ENCODE measurements at regions not wholly inside any gene's neighbourhood (a gene's known extent, or its start where the extent isn't known, plus 50 kb on each side); places are given as distances from the start of the nearest gene placed in this dataset.

DNA sequence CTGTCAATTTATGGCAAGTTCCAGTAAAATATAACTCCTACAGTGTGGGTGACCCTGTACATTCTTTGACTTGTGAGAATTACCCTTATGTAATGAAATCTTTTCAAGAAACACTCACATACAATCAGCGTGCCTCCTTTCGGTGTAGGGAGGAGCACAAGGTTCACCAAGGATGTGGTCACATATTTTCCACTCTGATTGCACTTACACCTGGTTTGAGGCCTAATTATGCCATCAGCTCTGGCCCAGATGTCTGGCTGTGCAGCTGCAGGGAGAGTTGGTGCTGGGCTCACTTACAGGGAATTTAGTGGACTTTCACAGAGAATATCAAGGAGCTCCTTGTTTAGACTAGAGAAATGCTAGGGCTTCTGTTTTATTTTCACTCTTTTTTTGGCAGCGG is 146.0 kb upstream of the STEAP4 start:
- no peak for DNase-seq (ENCODE audit: low read depth)
- no peak overlapping the region for H3K4me3 ChIP-seq (ENCODE audit: low read length)
- TF ChIP-seq, protein P1, sequence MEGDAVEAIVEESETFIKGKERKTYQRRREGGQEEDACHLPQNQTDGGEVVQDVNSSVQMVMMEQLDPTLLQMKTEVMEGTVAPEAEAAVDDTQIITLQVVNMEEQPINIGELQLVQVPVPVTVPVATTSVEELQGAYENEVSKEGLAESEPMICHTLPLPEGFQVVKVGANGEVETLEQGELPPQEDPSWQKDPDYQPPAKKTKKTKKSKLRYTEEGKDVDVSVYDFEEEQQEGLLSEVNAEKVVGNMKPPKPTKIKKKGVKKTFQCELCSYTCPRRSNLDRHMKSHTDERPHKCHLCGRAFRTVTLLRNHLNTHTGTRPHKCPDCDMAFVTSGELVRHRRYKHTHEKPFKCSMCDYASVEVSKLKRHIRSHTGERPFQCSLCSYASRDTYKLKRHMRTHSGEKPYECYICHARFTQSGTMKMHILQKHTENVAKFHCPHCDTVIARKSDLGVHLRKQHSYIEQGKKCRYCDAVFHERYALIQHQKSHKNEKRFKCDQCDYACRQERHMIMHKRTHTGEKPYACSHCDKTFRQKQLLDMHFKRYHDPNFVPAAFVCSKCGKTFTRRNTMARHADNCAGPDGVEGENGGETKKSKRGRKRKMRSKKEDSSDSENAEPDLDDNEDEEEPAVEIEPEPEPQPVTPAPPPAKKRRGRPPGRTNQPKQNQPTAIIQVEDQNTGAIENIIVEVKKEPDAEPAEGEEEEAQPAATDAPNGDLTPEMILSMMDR (IDR thresholded peaks at IDR 0.05; ENCODE audit: insufficient read depth, low read depth, low read length, missing control alignments): no peak

DNA sequence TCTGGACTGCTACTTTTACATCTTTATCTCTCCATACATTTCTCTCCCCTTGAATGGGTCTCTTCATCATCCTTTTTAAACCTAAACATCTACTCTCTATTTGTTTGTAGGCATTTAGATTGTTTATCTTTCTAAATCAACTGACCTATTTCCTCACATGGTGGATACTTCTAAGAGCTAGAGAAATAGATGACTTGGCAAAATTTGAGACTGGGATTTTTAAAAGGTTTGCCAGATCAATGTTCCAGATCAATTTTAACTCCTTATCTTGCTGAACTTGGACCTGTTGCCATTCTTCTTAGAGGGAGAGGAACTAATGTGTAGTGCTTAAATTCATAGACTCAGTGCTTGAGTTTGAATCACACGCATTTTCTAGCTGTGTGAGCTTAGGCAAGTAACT is 144.2 kb upstream of the STEAP4 start:
- no peak overlapping the region for H3K4me3 ChIP-seq (ENCODE audit: low read length)
- TF ChIP-seq, protein P1 (IDR thresholded peaks at IDR 0.05; ENCODE audit: insufficient read depth, low read depth, low read length, missing control alignments): no peak
- no peak for DNase-seq (ENCODE audit: low read depth)

DNA sequence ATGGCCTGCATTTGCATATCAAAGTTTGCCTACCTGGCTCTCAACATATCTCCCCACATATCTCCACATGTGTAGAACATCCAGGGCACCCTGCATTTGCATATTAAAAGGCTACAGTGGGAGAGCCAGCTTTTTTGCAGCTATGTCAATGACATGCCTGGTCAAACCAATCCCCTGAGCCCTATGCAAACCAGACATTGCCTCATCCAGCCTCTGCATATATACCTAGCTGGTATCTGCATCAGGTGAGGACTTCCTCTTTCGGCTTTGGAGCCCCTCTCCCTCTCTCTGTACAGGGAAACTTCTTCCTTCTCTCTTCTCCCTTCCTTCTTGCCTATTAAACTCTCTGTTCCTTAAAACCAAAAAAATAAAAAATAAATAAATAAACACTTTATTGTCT is 142.7 kb upstream of the STEAP4 start:
- TF ChIP-seq, protein P1 (IDR thresholded peaks at IDR 0.05; ENCODE audit: insufficient read depth, low read depth, low read length, missing control alignments): no peak
- no peak for DNase-seq (ENCODE audit: low read depth)

DNA sequence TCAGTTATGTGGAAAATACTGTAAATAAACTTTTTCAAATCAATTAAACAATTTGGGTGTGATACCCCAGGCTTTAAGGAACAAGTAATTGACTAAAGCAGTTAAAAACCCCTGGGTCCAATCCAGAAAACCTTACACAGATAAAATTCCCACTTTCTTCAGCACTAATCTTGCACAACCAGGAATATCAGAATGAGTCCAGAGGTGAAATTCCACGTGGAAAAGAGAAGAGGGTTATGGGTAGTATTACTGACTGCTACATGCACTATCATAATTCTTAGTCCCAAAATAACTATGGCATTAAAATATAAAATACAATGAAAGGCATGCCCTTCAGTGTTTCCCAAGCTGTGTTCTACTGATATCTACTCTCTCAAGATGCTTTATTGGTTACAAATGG is 135.7 kb upstream of the STEAP4 start:
- TF ChIP-seq, protein P1 (IDR thresholded peaks at IDR 0.05; ENCODE audit: insufficient read depth, low read depth, low read length, missing control alignments): no peak

More for the DNA sequence above, 142.7 kb upstream of the STEAP4 start:
- H3K4me3 ChIP-seq (ENCODE audit: low read length): no peak overlapping the region

DNA sequence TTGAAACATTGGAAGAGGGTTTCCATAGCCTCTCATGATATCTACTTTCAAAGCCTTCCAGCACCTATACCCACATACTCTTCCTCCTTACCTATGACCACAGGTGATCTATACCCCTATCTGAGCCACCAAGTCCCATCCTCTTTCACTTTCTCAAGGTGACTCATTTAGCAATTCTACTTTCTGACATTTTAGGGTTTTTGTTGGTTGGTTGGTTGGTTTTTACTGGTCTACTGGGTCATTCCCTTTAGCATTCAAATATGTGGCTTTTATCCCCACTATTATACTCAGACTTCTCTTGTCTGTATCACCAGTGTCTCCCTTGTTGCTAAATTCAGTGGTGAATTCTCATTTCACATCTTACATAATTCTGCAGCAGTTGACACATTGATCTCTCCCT is 130.4 kb upstream of the STEAP4 start:
- TF ChIP-seq, protein P1 (IDR thresholded peaks at IDR 0.05; ENCODE audit: insufficient read depth, low read depth, low read length, missing control alignments): no peak
- no peak overlapping the region for H3K4me3 ChIP-seq (ENCODE audit: low read length)
- no peak for DNase-seq (ENCODE audit: low read depth)

More for the DNA sequence above, 135.7 kb upstream of the STEAP4 start:
- H3K4me3 ChIP-seq (ENCODE audit: low read length): no peak overlapping the region
- no peak for DNase-seq (ENCODE audit: low read depth)

DNA sequence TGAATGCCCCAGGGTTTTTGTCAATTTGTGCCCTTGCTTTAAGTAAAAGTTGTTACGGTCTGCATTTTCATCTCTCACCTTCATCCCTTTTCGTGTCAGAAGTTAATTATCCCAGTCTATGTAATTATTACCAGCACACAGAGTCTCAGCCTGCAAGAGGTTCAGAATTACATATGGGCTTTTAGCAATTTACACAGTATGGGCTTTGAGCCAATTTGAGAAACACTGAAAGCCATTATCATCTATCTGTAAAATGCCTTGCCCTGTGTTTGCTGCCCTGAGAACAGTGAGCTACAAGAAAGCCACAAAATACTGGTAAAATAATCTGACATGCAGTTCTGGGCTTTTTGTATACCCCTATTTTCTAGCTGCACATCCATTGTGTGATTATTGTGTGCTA is 125.6 kb upstream of the STEAP4 start:
- no peak overlapping the region for H3K4me3 ChIP-seq (ENCODE audit: low read length)
- no peak for DNase-seq (ENCODE audit: low read depth)
- TF ChIP-seq, protein P1 (IDR thresholded peaks at IDR 0.05; ENCODE audit: insufficient read depth, low read depth, low read length, missing control alignments): no peak

DNA sequence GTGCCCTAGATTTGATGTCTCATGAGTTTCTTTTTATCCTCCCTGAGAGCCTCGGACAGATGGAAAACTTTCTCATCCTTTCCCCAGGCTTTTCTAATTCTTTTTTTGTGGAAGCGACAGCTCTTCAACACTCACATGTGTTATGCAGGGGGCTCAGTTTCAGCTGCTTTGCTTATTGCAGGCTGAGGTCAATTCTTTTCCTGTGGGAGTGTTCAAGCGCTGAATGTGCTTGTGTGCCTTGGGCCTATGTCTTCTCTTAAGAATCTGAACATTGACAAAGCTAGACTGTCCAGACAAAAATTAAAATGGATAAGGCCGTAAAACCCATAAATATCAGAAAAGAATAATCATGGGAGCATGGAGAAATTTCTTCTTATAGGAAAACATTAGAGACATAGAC is 125.2 kb upstream of the STEAP4 start:
- no peak for DNase-seq (ENCODE audit: low read depth)
- H3K4me3 ChIP-seq (ENCODE audit: low read length): no peak overlapping the region
- TF ChIP-seq, protein P1 (IDR thresholded peaks at IDR 0.05; ENCODE audit: insufficient read depth, low read depth, low read length, missing control alignments): no peak

Data from epithelial cell of esophagus (primary cell).